Thyroid gland (tissue), 4 donors: ENCODE measurements at regions not wholly inside any gene's neighbourhood (a gene's known extent, or its start where the extent isn't known, plus 50 kb on each side); places are given as distances from the start of the nearest gene placed in this dataset.

Source experiments
- DNase-seq, 2 donors: peaks; one replicate each; pipeline ENCODE4 v3.0.0-alpha.2; 2019
- H3K27ac ChIP-seq, 3 donors: fragments of 200-600 bp; sonication (generic); 1 replicate in 2 of 3; 2 replicates in 1 of 3; pipeline ENCODE4 v1.5.1; 2016 to 2019; ENCODE audit warnings: mild to moderate bottlenecking in 1 of 3, moderate library complexity in 1 of 3
- H3K27me3 ChIP-seq: fragments of 200-600 bp; sonication (generic); one replicate; pipeline ENCODE4 v1.5.1; 2019
- H3K36me3 ChIP-seq, 2 donors: fragments of 200-600 bp; sonication (generic); one replicate each; pipeline ENCODE4 v1.5.1; 2016 to 2019
- H3K4me1 ChIP-seq, 2 donors: fragments of 200-600 bp; sonication (generic); one replicate each; pipeline ENCODE4 v1.5.1; 2017 to 2019
- H3K4me3 ChIP-seq, 3 donors: fragments of 200-600 bp; sonication (generic); replicated peaks in 1 of 3; 1 replicate in 2 of 3; 2 replicates in 1 of 3; pipeline ENCODE4 v1.5.1; 2016; ENCODE audit warnings: mild to moderate bottlenecking in 1 of 3
- H3K9me3 ChIP-seq: fragments of 200-600 bp; sonication (generic); one replicate; pipeline ENCODE4 v1.5.1; 2017
- POLR2A ChIP-seq, 2 donors: fragments of 450-650 bp; IDR thresholded peaks; one replicate each; pipeline ENCODE4 v1.6.1; 2017; ENCODE audit warnings: antibody characterized with exemption in 2 of 2, mild to moderate bottlenecking in 2 of 2, moderate library complexity in 1 of 2
- WGBS, 2 donors: methylation state at CpG; one replicate each; pipeline ENCODE4 v1.1.5; 2017; 5-methylcytosine and 5-hydroxymethylcytosine counted together
- intact Hi-C: fragments of 100-400 bp; cut with DNase I; formaldehyde crosslinking; loops from one replicate; pipeline ENCODE4 v1.15.1; 2023
- TF ChIP-seq, protein P1 (sequence below), 6 experiments: fragments of 200-600 bp in 3 of 6; fragments of 450-650 bp in 3 of 6; sonication (generic) in 3 of 6; IDR thresholded peaks; one replicate each; pipeline ENCODE4 v1.5.1; 2016 to 2019; ENCODE audit warnings: antibody characterized with exemption in 6 of 6, mild to moderate bottlenecking in 2 of 6, inconsistent platforms in 1 of 6, moderate library complexity in 1 of 6

DNA sequence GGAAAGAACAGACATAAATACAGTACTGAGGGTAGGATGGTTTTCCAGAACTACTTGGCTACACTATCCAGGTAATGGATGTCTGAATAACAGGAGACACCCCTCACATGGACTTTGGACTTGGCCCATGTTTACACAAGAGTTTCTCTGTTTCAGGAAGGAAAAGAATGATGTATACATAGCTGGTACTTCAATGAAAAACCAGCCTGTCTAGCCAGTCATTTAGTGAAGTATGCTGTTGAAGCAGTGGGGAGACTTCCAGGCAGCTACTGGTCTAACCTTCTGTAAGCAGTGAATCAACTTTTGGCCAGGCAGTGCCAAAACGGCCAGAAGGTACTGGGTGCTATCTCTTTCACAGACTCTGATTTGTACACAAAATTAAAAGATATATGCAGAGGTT lies 135.0 kb downstream of the MBL2 start:
- H3K27me3 ChIP-seq: no peaks in the 10 kb centered on the region
- intact Hi-C loops: no loop called here
- peak in 1 of 2 donors; percentile 31 for DNase-seq
- H3K4me1 ChIP-seq: no peaks in the 10 kb centered on the region
- no peaks in the 10 kb centered on the region for H3K9me3 ChIP-seq
- H3K36me3 ChIP-seq: no peaks in the 10 kb centered on the region
- no peak for TF ChIP-seq POLR2A (IDR thresholded peaks at IDR 0.05)
- TF ChIP-seq, protein P1, sequence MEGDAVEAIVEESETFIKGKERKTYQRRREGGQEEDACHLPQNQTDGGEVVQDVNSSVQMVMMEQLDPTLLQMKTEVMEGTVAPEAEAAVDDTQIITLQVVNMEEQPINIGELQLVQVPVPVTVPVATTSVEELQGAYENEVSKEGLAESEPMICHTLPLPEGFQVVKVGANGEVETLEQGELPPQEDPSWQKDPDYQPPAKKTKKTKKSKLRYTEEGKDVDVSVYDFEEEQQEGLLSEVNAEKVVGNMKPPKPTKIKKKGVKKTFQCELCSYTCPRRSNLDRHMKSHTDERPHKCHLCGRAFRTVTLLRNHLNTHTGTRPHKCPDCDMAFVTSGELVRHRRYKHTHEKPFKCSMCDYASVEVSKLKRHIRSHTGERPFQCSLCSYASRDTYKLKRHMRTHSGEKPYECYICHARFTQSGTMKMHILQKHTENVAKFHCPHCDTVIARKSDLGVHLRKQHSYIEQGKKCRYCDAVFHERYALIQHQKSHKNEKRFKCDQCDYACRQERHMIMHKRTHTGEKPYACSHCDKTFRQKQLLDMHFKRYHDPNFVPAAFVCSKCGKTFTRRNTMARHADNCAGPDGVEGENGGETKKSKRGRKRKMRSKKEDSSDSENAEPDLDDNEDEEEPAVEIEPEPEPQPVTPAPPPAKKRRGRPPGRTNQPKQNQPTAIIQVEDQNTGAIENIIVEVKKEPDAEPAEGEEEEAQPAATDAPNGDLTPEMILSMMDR (IDR thresholded peaks at IDR 0.05): no peak
- no peak overlapping the region for H3K27ac ChIP-seq
- 31 to 34% methylated on average over 1 of the region's 1 CpG for WGBS, 2 donors
- H3K4me3 ChIP-seq: no peak overlapping the region

DNA sequence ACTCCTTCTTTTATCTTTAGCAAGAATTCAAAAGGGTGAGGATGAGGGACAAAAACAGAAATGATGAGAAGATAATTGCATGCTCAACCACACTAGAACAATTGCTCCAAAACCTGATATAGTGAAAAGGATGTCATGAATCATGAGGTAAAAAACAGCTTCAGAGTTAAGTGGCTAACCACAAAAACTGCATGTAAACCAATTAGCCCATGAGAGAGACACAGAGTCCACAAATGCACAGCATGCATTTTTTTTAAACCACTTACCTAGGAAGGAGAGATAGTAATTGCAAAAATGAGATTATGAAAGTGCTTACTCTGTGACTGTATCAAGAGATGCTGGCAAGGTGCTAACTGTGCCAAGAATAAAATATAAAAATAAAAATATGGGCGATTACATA lies 132.9 kb downstream of the MBL2 start:
- DNase-seq: no peak
- Histone ChIP-seq H3K9me3 (no peaks in the 10 kb centered on the region), H3K36me3 (no peaks in the 10 kb centered on the region), H3K27me3 (no peaks in the 10 kb centered on the region), H3K4me3 (no peak overlapping the region), H3K4me1 (no peaks in the 10 kb centered on the region), H3K27ac (no peak overlapping the region)
- intact Hi-C loops: no loop called here
- WGBS, 2 donors: 0 to 1% methylated on average over 1 of the region's 1 CpG
- no peak for TF ChIP-seq POLR2A (IDR thresholded peaks at IDR 0.05)

DNA sequence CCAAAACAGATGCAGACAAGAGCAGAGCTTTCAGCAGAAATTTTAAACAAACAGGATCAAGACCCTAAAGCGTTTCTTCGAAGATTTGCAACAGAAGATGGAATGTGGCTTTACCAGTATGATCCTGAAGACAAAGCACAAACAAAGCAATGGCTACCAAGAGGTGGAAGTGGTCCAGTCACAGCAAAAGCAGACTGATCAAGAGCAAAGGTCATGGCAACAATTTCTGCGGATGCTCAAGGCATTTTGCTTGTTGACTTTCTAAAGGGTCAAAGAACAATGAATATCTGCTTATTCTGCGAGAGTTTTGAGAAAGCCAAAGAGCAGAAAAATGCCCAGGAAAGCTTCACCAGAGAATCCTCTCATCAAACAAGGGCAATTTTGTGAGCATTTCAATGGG lies 130.4 kb downstream of the MBL2 start:
- Histone ChIP-seq H3K36me3 (no peaks in the 10 kb centered on the region), H3K9me3 (no peaks in the 10 kb centered on the region), H3K27ac (no peak overlapping the region), H3K27me3 (no peaks in the 10 kb centered on the region), H3K4me1 (no peaks in the 10 kb centered on the region), H3K4me3 (no peak overlapping the region)
- intact Hi-C loops: no loop called here
- WGBS, 2 donors: 55% methylated on average over 4 of the region's 4 CpGs
- no peak for DNase-seq
- no peak for TF ChIP-seq POLR2A (IDR thresholded peaks at IDR 0.05)
- TF ChIP-seq, protein P1 (IDR thresholded peaks at IDR 0.05): no peak

DNA sequence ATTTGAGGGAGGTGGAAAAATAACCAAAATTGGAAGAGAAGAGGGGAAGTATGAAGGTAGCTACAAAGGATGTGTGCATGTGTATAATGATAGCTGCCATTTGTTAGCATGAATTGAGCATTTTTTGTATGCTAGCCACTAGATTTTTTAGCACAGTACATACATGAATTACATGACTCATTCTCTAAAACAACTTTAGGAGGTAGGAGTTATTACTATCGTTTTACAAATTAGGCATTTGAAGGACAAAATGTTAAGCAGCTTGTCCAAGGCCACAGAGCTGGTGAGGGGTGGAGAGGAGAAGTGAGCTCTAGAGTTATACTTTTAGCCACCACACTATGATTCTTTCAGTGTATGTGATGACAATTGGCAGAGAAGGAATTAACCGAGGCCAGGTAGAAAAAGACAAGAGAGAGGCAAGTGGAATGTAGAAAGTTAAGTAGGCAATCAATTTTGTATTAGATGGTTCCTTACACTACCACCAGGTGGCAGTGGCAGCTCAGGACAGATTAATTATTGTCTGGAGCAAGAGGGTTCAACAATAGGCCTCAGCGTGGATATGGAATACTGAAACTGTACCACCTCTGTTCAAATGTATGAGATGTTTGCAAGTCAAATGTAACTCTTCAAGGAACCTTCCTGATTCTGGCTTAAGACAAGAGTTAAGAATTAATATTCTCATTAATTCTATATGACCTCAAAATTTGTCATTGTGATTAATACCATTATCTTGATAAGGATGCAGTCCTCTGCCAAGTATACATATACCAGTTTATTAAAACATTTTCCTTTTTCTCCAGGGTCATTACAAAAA lies 128.0 kb downstream of the MBL2 start:
- Histone ChIP-seq H3K4me3 (no peak overlapping the region), H3K9me3 (no peaks in the 10 kb centered on the region), H3K27me3 (no peaks in the 10 kb centered on the region), H3K27ac (no peak overlapping the region), H3K4me1 (no peaks in the 10 kb centered on the region), H3K36me3 (no peaks in the 10 kb centered on the region)
- peak; percentile 38 to 39 for DNase-seq
- intact Hi-C loops: no loop called here
- 28 to 31% methylated on average over 3 of the region's 3 CpGs for WGBS, 2 donors
- TF ChIP-seq, protein P1 (IDR thresholded peaks at IDR 0.05): peak; percentile 12 to 69 (median 58)
- no peak for TF ChIP-seq POLR2A (IDR thresholded peaks at IDR 0.05)

DNA sequence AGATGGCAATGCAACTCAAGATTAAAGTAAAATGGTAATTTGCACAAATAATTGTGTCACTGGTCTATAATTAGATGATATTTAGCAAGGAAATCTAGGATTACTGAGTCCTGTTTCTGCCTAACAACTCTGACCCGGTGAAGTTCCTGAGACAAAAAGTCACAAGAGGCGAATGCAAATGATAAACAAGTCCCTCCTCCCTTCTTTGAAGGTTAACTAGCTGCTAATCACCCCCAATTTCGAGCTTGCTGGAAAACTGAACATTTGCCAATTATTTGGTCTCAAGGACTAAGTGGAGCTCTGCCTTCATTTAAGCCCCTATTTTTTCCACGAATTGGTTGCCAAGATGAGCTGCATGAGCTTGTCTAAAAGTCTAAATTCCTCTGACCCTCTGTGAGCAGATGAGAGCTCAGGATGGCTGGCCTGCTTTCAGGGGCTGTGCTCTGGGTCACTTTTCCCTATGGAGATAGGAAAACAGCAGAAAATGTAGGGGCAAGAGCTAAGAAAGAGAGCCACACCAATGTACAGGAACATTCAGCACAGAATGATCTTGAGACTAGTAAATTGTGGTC lies 127.3 kb downstream of the MBL2 start:
- H3K9me3 ChIP-seq: no peaks in the 10 kb centered on the region
- intact Hi-C loops: no loop called here
- H3K27me3 ChIP-seq: no peaks in the 10 kb centered on the region

More for the DNA sequence above, 127.3 kb downstream of the MBL2 start:
- 61 to 65% methylated on average over 4 of the region's 4 CpGs for WGBS, 2 donors
- no peak overlapping the region for H3K27ac ChIP-seq
- no peak overlapping the region for H3K4me3 ChIP-seq
- DNase-seq: no peak
- no peaks in the 10 kb centered on the region for H3K4me1 ChIP-seq
- TF ChIP-seq, protein P1 (IDR thresholded peaks at IDR 0.05): no peak
- TF ChIP-seq POLR2A (IDR thresholded peaks at IDR 0.05): no peak
- H3K36me3 ChIP-seq: no peaks in the 10 kb centered on the region
